Heart right ventricle (tissue), 16 donors: ENCODE measurements at regions not wholly inside any gene's neighbourhood (a gene's known extent, or its start where the extent isn't known, plus 50 kb on each side); places are given as distances from the start of the nearest gene placed in this dataset.

Source experiments
- ATAC-seq, 8 donors: fragments of 200-7000 bp; cut with Tn5 transposase; one replicate each; pipeline ENCODE4 v1.9.1; 2020; ENCODE audit warnings: mild to moderate bottlenecking in 8 of 8, moderate library complexity in 8 of 8, moderate number of reproducible peaks in 1 of 8
- DNase-seq, 2 donors: peaks; one replicate each; pipeline ENCODE4 v3.0.0-alpha.2; 2020
- H3K27ac ChIP-seq, 10 donors: fragments of 200-600 bp; sonication (generic) in 2 of 10; one replicate each; pipeline versions ENCODE4 v1.5.0 to v1.8.0; 2020 to 2022; ENCODE audit warnings: mild to moderate bottlenecking in 3 of 10
- H3K27me3 ChIP-seq, 7 donors: fragments of 200-600 bp; one replicate each; pipeline ENCODE4 v1.8.0; 2021 to 2022; ENCODE audit warnings: mild to moderate bottlenecking in 2 of 7
- H3K36me3 ChIP-seq, 9 donors: fragments of 200-600 bp; sonication (generic) in 1 of 9; one replicate each; pipeline versions ENCODE4 v1.5.0 to v1.8.0; 2020 to 2022; ENCODE audit warnings: mild to moderate bottlenecking in 2 of 9
- H3K4me1 ChIP-seq, 9 donors: fragments of 200-600 bp; sonication (generic) in 1 of 9; one replicate each; pipeline versions ENCODE4 v1.5.0 to v1.8.0; 2020 to 2022; ENCODE audit warnings: mild to moderate bottlenecking in 4 of 9
- H3K4me3 ChIP-seq, 10 donors: fragments of 200-600 bp; sonication (generic) in 2 of 10; one replicate each; pipeline versions ENCODE4 v1.5.0 to v1.8.0; 2020 to 2022; ENCODE audit warnings: mild to moderate bottlenecking in 7 of 10, moderate library complexity in 2 of 10
- H3K9me3 ChIP-seq, 11 donors: fragments of 200-600 bp in 10 of 11; sonication (generic) in 2 of 11; one replicate each; pipeline versions ENCODE4 v1.5.0 to v1.8.0; 2013 to 2022; ENCODE audit warnings: mild to moderate bottlenecking in 2 of 11, control low read depth in 1 of 11, moderate library complexity in 1 of 11
- CTCF ChIP-seq, 9 donors: fragments of 200-600 bp; sonication (generic) in 2 of 9; IDR thresholded peaks; one replicate each; pipeline versions ENCODE4 v1.5.0 to v1.8.0; 2021 to 2022; ENCODE audit warnings: antibody characterized with exemption in 9 of 9, mild to moderate bottlenecking in 5 of 9, moderate library complexity in 1 of 9
- WGBS, 2 donors: extraction: QIAGEN DNeasy Blood & Tissue Kit; methylation state at CpG; one replicate each; pipeline ENCODE4 v1.1.7; 2013; ENCODE audit warnings: inconsistent platforms in 1 of 2; 5-methylcytosine and 5-hydroxymethylcytosine counted together
- intact Hi-C, 10 donors: fragments of 100-400 bp; cut with DNase I; formaldehyde crosslinking; loops; one replicate each; pipeline versions ENCODE4 v1.11.1 to v1.14.2; 2022
- donor health status: Arrhythmogenic right ventricular cardiomyopathy.
- donor health status: ischemic (EF 13 %, LVEDD 7.1; RV severe dilation, severe dysfunction).
- donor health status: healthy with polysubstance abuse.
- donor health status: DM: no; HTN: yes; CAD: no.
- donor health status: DM: no; HTN: no; CAD: no.
- donor health status: ischemic (EF 25% LVEDD 6.9; RV normal size, moderate dysfunction).
- donor health status: ischemic (EF 25% LVEDD 5.7; RV mildly dilated, moderate dysfunction).
- donor health status: healthy.
- donor health status: DM: yes; HTN: yes; CAD: no.
- donor health status: Ischemic cardiomyopathy.
- donor health status: ischemic (EF 35%, LVEDD 5.7; RV mildly dilated, moderate dysfunction).
- donor health status: nonischemic (EF 11% LVEDD 7.7; RV severe dilation, severe dysfunction).
- donor health status: DM: yes; HTN: yes; CAD: no.
- donor health status: PGD.
- donor health status: ischemic (EF 29% LVEDD 5.4; RV normal size, mild dysfunction).
- donor health status: nonischemic (EF 23%, LVEDD 6.1; RV moderate dilation, normal function).

- H3K9me3 ChIP-seq: peaks cover 0 to 9% (median 0%) of the 10 kb centered on the region in 11 donors
- H3K27me3 ChIP-seq: no peaks in the 10 kb centered on the region
- DNase-seq (no peak), ATAC-seq (no peak)
- no peaks in the 10 kb centered on the region for H3K36me3 ChIP-seq
- H3K4me1 ChIP-seq: peaks cover 6 to 36% (median 19%) of the 10 kb centered on the region in 9 donors
- 78 to 89% methylated on average over 5 of the region's 5 CpGs for WGBS, 2 donors
- no peak overlapping the region for H3K4me3 ChIP-seq
- peak overlapping the region in 6 of 10 donors; percentile 75 to 87 (median 79) for H3K27ac ChIP-seq
- no peak for TF ChIP-seq CTCF (IDR thresholded peaks at IDR 0.05)
- intact Hi-C loops: loop anchor here in 1 of 10 donors (10.0 kb wide), 1 partner anchor 234 kb away; no protein-coding TSS in a partner anchor
Measured at GRCh38 chr3:178318941-178319816, 217.1 kb upstream of the KCNMB2 start.

GRCh38 chr3:178320456-178321351, 215.5 kb upstream of the KCNMB2 start:
- peak overlapping the region; percentile 28 to 87 (median 76) for H3K27ac ChIP-seq
- intact Hi-C loops: loop anchor here in 6 of 10 donors (5.0 to 10.0 kb wide), 12 partner anchors 62 to 1276 kb away; partner anchors contain the start of gene TBL1XR1 (in 4 of the 6)
- DNase-seq (peak; percentile 37 to 66), ATAC-seq (peak; percentile 91 to 98 (median 96))
- WGBS, 2 donors: 29 to 48% methylated on average over 4 of the region's 4 CpGs
- H3K9me3 ChIP-seq: peaks cover 0 to 7% (median 0%) of the 10 kb centered on the region in 11 donors
- H3K4me3 ChIP-seq: no peak overlapping the region
- H3K36me3 ChIP-seq: no peaks in the 10 kb centered on the region
- no peaks in the 10 kb centered on the region for H3K27me3 ChIP-seq
- peaks cover 6 to 47% (median 26%) of the 10 kb centered on the region in 9 donors for H3K4me1 ChIP-seq
- TF ChIP-seq CTCF (IDR thresholded peaks at IDR 0.05): peak in 1 of 9 donors; percentile 7

GRCh38 chr3:178324356-178324755, 211.9 kb upstream of the KCNMB2 start:
- 91 to 96% methylated on average over 5 of the region's 5 CpGs for WGBS, 2 donors
- no peak for TF ChIP-seq CTCF (IDR thresholded peaks at IDR 0.05)
- Histone ChIP-seq H3K27me3 (no peaks in the 10 kb centered on the region), H3K36me3 (no peaks in the 10 kb centered on the region), H3K4me3 (no peak overlapping the region), H3K27ac (peak overlapping the region in 2 of 10 donors; percentile 39 to 44), H3K9me3 (no peaks in the 10 kb centered on the region), H3K4me1 (peaks cover 6 to 50% (median 26%) of the 10 kb centered on the region in 9 donors)
- DNase-seq (no peak), ATAC-seq (no peak)
- intact Hi-C loops: loop anchor here in 6 of 10 donors (2.0 to 10.0 kb wide), 13 partner anchors 58 to 1280 kb away; partner anchors contain the start of gene TBL1XR1 (in 4 of the 6)

- 5 to 8% methylated on average over 1 of the region's 1 CpG for WGBS, 2 donors
Measured at GRCh38 chr3:178325330-178325729, 210.9 kb upstream of the KCNMB2 start.

More at GRCh38 chr3:178325330-178325729, 210.9 kb upstream of the KCNMB2 start:
- DNase-seq (no peak), ATAC-seq (peak in 1 of 8 donors; percentile 25)
- TF ChIP-seq CTCF (IDR thresholded peaks at IDR 0.05): peak in 8 of 9 donors; percentile 8 to 68 (median 54)
- Histone ChIP-seq H3K4me3 (no peak overlapping the region), H3K27ac (peak overlapping the region in 4 of 10 donors; percentile 17 to 44 (median 41)), H3K9me3 (no peaks in the 10 kb centered on the region), H3K4me1 (peaks cover 6 to 41% (median 21%) of the 10 kb centered on the region in 9 donors), H3K36me3 (no peaks in the 10 kb centered on the region), H3K27me3 (no peaks in the 10 kb centered on the region)
- intact Hi-C loops: loop anchor here in 7 of 10 donors (2.0 to 10.0 kb wide), 12 partner anchors 241 to 1281 kb away; partner anchors contain the start of gene TBL1XR1 (in 3 of the 7)
